Gastrocnemius medialis (tissue), 4 donors: ENCODE measurements at regions not wholly inside any gene's neighbourhood (a gene's known extent, or its start where the extent isn't known, plus 50 kb on each side); places are given as distances from the start of the nearest gene placed in this dataset.
A peak's percentile ranks its signal among the peaks of the same experiment; 100 is the strongest.

Source experiments
- ATAC-seq, 2 donors: fragments of 150-250 bp; one replicate each; pipeline ENCODE4 v1.9.1; 2016
- DNase-seq, 2 donors: peaks; one replicate each; pipeline ENCODE4 v3.0.0-alpha.2; 2019
- H3K27ac ChIP-seq, 4 donors: fragments of 200-600 bp; sonication (generic); 1 replicate in 1 of 4; 2 replicates in 3 of 4; pipeline ENCODE4 v1.5.1; 2016 to 2018; ENCODE audit warnings: mild to moderate bottlenecking in 2 of 4, moderate library complexity in 1 of 4
- H3K27me3 ChIP-seq, 3 donors: fragments of 200-600 bp; sonication (generic) in 2 of 3; 1 replicate in 1 of 3; 2 replicates in 2 of 3; pipeline versions ENCODE4 v1.5.1 to v1.6.0; 2016 to 2019; ENCODE audit warnings: mild to moderate bottlenecking in 1 of 3, moderate library complexity in 1 of 3
- H3K36me3 ChIP-seq, 2 donors: fragments of 200-600 bp; sonication (generic) in 1 of 2; one replicate each; pipeline ENCODE4 v1.5.1; 2017 to 2018
- H3K4me1 ChIP-seq, 2 donors: fragments of 200-600 bp; sonication (generic) in 1 of 2; one replicate each; pipeline ENCODE4 v1.5.1; 2016 to 2017; ENCODE audit warnings: mild to moderate bottlenecking in 2 of 2
- H3K4me3 ChIP-seq, 4 donors: fragments of 200-600 bp; sonication (generic) in 3 of 4; 1 replicate in 1 of 4; 2 replicates in 3 of 4; pipeline ENCODE4 v1.5.1; 2016 to 2019; ENCODE audit warnings: mild to moderate bottlenecking in 2 of 4
- H3K9me3 ChIP-seq, 3 donors: fragments of 200-600 bp; sonication (generic) in 2 of 3; 1 replicate in 1 of 3; 2 replicates in 2 of 3; pipeline ENCODE4 v1.5.1; 2016 to 2019
- POLR2A ChIP-seq, 2 donors: fragments of 450-650 bp; IDR thresholded peaks; one replicate each; pipeline ENCODE4 v1.6.1; 2017; ENCODE audit warnings: antibody characterized with exemption in 2 of 2, mild to moderate bottlenecking in 2 of 2, moderate library complexity in 2 of 2
- in situ Hi-C, 4 donors: fragments of 200-750 bp; cut with MboI; loops; one replicate each; pipeline versions ENCODE4 v1.15.0 to v1.8.0; 2017; ENCODE audit warnings: low sequenced_read_pairs in 4 of 4
- intact Hi-C: fragments of 100-400 bp; cut with DNase I; formaldehyde crosslinking; loops from one replicate; pipeline ENCODE4 v1.15.1; 2023; ENCODE audit warnings: low total_unique reads
- TF ChIP-seq, protein P1 (sequence below), 5 experiments: fragments of 450-650 bp in 3 of 5; fragments of 200-600 bp in 2 of 5; sonication (generic) in 2 of 5; IDR thresholded peaks in 4 of 5; conservative IDR thresholded peaks in 1 of 5; 1 replicate in 4 of 5; 2 replicates in 1 of 5; pipeline ENCODE4 v1.5.1; 2016 to 2019; ENCODE audit warnings: antibody characterized with exemption in 5 of 5, mild to moderate bottlenecking in 3 of 5, moderate library complexity in 3 of 5

- intact Hi-C loops, result no loop called here
Measured at GRCh38 chr10:76763376-76763775, 874.2 kb downstream of the KCNMA1 start.

GRCh38 chr10:76759681-76760080, 877.9 kb downstream of the KCNMA1 start:
- Histone ChIP-seq H3K4me3 (no peak overlapping the region), H3K36me3 (no peaks in the 10 kb centered on the region), H3K27me3 (no peaks in the 10 kb centered on the region), H3K4me1 (peaks cover 10 to 14% of the 10 kb centered on the region in 2 donors), H3K9me3 (no peaks in the 10 kb centered on the region), H3K27ac (no peak overlapping the region)
- no peak for TF ChIP-seq POLR2A (IDR thresholded peaks at IDR 0.05)
- TF ChIP-seq, protein P1, sequence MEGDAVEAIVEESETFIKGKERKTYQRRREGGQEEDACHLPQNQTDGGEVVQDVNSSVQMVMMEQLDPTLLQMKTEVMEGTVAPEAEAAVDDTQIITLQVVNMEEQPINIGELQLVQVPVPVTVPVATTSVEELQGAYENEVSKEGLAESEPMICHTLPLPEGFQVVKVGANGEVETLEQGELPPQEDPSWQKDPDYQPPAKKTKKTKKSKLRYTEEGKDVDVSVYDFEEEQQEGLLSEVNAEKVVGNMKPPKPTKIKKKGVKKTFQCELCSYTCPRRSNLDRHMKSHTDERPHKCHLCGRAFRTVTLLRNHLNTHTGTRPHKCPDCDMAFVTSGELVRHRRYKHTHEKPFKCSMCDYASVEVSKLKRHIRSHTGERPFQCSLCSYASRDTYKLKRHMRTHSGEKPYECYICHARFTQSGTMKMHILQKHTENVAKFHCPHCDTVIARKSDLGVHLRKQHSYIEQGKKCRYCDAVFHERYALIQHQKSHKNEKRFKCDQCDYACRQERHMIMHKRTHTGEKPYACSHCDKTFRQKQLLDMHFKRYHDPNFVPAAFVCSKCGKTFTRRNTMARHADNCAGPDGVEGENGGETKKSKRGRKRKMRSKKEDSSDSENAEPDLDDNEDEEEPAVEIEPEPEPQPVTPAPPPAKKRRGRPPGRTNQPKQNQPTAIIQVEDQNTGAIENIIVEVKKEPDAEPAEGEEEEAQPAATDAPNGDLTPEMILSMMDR (IDR thresholded peaks at IDR 0.05 in 4 of 5, conservative IDR thresholded peaks at IDR 0.05 in 1 of 5), result no peak
- ATAC-seq (no peak), DNase-seq (no peak)
- intact Hi-C loops (no loop called here), in situ Hi-C loops (no loop called here)

More at GRCh38 chr10:76763376-76763775, 874.2 kb downstream of the KCNMA1 start:
- no peak overlapping the region for H3K4me3 ChIP-seq
- ATAC-seq, result peak; percentile 80 to 82
- peak overlapping the region in 3 of 4 donors; percentile 21 to 47 (median 36) for H3K27ac ChIP-seq
- in situ Hi-C loops, result no loop called here
- TF ChIP-seq, protein P1 (IDR thresholded peaks at IDR 0.05 in 4 of 5, conservative IDR thresholded peaks at IDR 0.05 in 1 of 5), result no peak
- TF ChIP-seq POLR2A (IDR thresholded peaks at IDR 0.05), result no peak
- H3K4me1 ChIP-seq, result peaks cover 10 to 14% of the 10 kb centered on the region in 2 donors
- DNase-seq, result no peak
- H3K36me3 ChIP-seq, result no peaks in the 10 kb centered on the region
- H3K27me3 ChIP-seq, result no peaks in the 10 kb centered on the region
- no peaks in the 10 kb centered on the region for H3K9me3 ChIP-seq

DNA sequence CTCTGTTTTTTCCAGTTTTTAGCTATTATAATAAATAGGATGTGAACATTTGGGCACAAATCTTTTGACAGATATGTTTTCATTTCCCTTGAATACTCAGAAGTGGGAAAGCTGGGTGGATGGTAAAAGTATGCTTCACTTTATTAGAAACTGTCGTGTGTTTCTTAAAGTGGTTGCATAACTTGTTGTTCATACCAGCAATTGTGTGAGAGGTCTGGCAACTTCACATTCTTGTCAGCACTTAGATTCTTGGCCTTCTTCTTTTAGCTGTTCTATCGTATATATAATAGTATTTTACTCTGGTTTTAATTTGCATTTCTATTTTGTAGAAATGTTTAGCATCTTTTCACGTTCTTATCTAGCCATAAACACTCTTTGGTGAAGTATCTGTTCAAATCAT, 894.4 kb downstream of the KCNMA1 start:
- H3K36me3 ChIP-seq, result no peaks in the 10 kb centered on the region
- no peak overlapping the region for H3K4me3 ChIP-seq
- TF ChIP-seq POLR2A (IDR thresholded peaks at IDR 0.05), result no peak
- TF ChIP-seq, protein P1 (IDR thresholded peaks at IDR 0.05 in 4 of 5, conservative IDR thresholded peaks at IDR 0.05 in 1 of 5), result no peak
- H3K27me3 ChIP-seq, result no peaks in the 10 kb centered on the region
- H3K4me1 ChIP-seq, result no peaks in the 10 kb centered on the region
- no peaks in the 10 kb centered on the region for H3K9me3 ChIP-seq
- no peak overlapping the region for H3K27ac ChIP-seq
- ATAC-seq (no peak), DNase-seq (no peak)
- in situ Hi-C loops, result no loop called here
- intact Hi-C loops, result no loop called here

DNA sequence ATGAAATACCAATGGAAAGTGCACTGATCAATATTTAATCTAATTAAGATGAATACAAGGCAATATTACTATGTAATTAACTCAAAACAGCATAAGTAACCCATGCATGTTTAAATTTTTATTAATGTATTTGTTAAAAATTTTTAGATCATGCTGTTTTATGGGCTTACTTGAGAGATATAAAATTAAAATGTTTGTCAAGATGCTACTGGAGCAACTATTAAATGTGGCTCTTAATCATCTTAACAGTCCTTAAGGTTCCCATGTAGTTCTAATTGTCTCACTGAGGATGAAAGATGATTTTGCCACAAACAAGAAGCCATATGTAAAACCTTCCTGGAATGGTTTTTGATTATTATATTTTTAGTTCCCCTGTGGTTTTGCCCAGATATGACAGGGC, 897.1 kb downstream of the KCNMA1 start:
- Histone ChIP-seq H3K27me3 (no peaks in the 10 kb centered on the region), H3K4me1 (no peaks in the 10 kb centered on the region), H3K27ac (no peak overlapping the region), H3K4me3 (no peak overlapping the region), H3K36me3 (no peaks in the 10 kb centered on the region), H3K9me3 (no peaks in the 10 kb centered on the region)
- ATAC-seq, result no peak
- no peak for TF ChIP-seq POLR2A (IDR thresholded peaks at IDR 0.05)
- TF ChIP-seq, protein P1 (IDR thresholded peaks at IDR 0.05 in 4 of 5, conservative IDR thresholded peaks at IDR 0.05 in 1 of 5), result no peak
- intact Hi-C loops, result no loop called here
- in situ Hi-C loops, result no loop called here
- DNase-seq, result no peak

GRCh38 chr10:76738991-76739390, 898.6 kb downstream of the KCNMA1 start:
- intact Hi-C loops (no loop called here), in situ Hi-C loops (no loop called here)
- no peak overlapping the region for H3K27ac ChIP-seq
- ATAC-seq (no peak), DNase-seq (no peak)
- H3K9me3 ChIP-seq, result no peaks in the 10 kb centered on the region
- H3K4me3 ChIP-seq, result no peak overlapping the region
- H3K27me3 ChIP-seq, result no peaks in the 10 kb centered on the region
- no peaks in the 10 kb centered on the region for H3K4me1 ChIP-seq
- H3K36me3 ChIP-seq, result no peaks in the 10 kb centered on the region
- no peak for TF ChIP-seq POLR2A (IDR thresholded peaks at IDR 0.05)
- TF ChIP-seq, protein P1 (IDR thresholded peaks at IDR 0.05 in 4 of 5, conservative IDR thresholded peaks at IDR 0.05 in 1 of 5), result no peak
